ENCODE measurements at regions not wholly inside any gene's neighbourhood (a gene's known extent, or its start where the extent isn't known, plus 50 kb on each side); places are given as distances from the start of the nearest gene placed in this dataset.
"Not testable (repeated sequence)": the region's sequence is repeated elsewhere in the genome, so short reads cannot be mapped to it uniquely, and the experiment has no call there.

DNA sequence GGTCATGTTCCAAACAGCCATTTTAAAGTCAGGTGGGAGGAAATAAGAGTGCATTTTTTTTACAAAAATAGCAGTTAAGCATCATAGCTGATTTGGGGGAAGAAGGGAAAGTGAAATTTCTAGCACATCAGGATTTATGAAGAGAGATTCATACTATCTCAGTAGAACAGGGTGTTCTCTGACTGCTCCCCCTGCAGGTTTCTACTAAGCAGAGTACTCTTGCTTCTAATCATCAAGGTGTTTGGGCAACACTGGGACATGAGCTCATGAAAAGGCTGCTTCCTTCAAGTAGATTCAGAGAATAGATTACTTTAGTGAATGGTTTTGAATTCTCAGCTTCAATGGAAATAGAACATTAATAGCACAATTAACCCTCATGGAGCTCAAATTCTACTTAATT is 591.4 kb upstream of the PCDH10 start:
- DNase-seq: no peak

GRCh38 chr4:132564920-132565319 is 584.2 kb upstream of the PCDH10 start:
- DNase-seq: no peak

DNA sequence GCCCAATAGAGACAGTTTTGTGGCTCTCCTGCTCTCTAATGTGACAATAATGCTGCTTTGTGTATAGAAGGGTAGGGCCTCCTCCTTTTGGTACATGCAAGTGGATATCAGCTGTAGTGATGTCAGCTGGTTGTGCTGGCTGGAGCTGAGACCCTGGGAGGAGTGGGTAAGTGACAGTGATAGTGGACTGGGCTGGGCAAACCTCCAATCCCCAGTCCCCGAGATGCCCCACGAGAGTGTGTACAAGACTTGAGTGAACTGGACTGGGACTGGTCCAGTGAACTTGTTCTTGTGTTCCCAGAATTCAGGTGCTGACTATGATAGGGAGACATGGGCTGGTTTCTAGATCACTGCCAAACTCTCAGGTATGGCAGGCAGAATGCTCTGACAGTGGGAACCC is 583.6 kb upstream of the PCDH10 start:
- no peak for DNase-seq

DNA sequence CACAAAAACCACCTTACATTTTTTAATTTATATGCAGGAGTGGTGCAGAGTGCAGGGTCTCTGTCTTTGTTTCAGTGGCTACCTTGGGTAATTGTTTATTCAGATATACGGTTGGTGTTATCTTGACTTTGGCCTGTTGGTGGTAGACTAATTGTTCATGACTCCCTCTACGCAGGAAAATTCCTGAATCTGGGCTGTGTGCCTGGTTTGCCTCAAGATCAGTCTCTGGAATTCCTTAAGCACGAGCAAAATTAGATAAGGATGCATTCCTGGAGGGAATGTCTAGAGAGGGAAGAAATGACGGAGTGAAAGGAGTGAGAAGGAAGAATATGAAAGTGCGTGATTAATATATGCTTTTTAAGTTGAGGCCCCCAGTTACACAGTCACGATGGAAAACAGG is 576.9 kb upstream of the PCDH10 start:
- DNase-seq: no peak

- DNase-seq: no peak
Measured at GRCh38 chr4:132587626-132588025, 561.5 kb upstream of the PCDH10 start.

DNA sequence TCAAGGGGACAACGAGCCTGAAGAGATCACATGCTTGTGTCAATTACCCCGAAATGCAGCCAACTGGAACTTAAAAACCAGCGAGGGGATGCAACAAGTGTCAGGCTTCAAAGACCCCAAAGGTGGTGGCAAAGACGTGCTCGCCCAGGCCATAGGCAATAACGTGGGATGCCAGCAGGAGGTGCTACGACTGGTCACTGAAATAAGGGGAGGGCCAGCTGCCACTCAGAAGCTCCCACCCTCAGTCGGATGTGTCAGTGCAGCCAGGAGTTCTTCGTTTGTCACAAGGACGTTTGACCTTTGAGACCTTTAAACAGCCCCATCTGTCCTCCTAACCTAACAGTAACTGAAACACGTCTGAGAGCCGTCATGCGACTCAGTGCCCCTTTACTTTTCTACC is 556.8 kb upstream of the PCDH10 start:
- DNase-seq: no peak

GRCh38 chr4:132592850-132593249 is 556.2 kb upstream of the PCDH10 start:
- DNase-seq: no peak

- no peak for DNase-seq
Measured at GRCh38 chr4:132593717-132594400, 555.2 kb upstream of the PCDH10 start.

GRCh38 chr4:132596186-132596585 is 552.9 kb upstream of the PCDH10 start:
- no peak for DNase-seq

- DNase-seq: no peak
Measured at GRCh38 chr4:132605551-132605950, 543.5 kb upstream of the PCDH10 start.

GRCh38 chr4:132614682-132615081 is 534.4 kb upstream of the PCDH10 start:
- no peak for DNase-seq

DNA sequence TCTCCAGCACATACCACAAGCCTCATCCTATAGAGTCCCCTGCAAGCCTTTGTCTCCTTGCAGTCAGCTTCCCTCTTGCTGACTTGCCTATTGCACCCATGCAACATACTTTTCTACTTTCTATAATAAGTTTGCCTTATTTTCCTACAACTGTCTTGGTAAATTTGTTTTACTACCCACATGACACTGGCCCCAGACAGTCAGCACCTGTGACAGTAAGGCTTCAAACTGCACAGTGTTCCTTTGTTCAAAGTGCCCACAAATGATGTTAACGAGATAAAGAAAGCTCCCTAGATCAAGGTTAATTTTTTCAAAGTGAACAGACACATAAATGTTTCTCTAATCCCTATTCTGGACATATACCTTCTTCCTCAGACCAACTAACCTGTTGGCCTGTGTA is 529.1 kb upstream of the PCDH10 start:
- DNase-seq: no peak

GRCh38 chr4:132642016-132642817 is 506.9 kb upstream of the PCDH10 start:
- peak; percentile 49 for DNase-seq

DNA sequence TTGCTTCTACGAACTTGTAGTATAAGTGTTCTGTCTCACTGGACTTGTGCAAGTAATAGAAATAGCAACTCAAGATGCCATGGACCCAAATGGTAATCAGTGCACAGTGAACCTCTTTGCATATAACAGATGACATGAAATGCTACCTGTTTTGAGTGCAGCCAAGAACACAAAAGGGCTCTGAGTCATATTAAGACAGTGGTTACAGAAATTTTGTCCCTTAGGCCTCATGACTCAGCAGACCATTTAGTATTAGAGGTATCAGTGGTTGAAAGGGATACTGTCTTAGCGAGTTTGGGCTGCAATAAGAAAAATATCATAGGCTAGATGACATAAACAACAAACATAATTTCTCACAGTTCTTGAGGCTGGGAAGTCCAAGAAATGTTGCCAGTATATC is 502.9 kb upstream of the PCDH10 start:
- no peak for DNase-seq

DNA sequence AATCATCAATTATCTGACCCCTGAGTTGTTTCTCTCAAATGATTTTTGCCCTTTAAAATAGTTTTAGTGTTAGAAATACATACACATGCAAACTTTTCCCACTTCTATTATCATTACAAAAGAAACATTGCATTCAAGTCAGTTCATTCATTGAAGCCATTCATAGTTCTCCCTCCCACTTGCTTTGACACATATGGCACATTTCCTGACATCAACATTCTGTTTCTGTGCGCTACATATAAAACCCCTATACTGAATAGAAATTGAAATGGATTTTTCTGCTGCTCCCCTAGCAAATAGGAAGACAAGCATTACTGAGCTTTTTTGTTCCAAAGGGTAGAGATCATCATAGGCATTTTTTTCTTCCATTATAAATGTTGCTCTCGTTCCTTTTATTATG is 497.9 kb upstream of the PCDH10 start:
- no peak for DNase-seq

GRCh38 chr4:132660181-132660580 is 488.9 kb upstream of the PCDH10 start:
- DNase-seq: no peak

- no peak for DNase-seq
Measured at GRCh38 chr4:132662456-132662855, 486.6 kb upstream of the PCDH10 start.

- no peak for DNase-seq
Measured at GRCh38 chr4:132669786-132670185, 479.3 kb upstream of the PCDH10 start.

- DNase-seq: no peak
Measured at GRCh38 chr4:132670557-132670956, 478.5 kb upstream of the PCDH10 start.

DNA sequence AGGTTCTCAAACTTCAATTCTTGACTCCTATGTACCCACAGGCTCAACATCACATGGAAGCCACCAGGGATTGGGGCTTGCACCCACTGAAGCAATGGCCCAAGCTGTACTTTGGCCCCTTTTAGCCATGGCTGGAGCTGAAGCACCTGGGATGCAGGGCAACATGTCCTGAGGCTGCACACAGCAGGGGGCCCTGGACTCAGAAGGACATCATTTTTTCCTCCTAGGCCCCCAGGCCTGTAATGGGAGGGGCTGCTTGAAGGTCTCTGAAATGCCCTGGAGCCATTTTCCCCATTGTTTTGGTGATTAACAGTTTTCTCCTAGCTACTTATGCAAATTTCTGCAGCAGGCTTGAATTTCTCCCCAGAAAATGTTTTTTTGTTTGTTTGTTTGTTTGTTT is 465.1 kb upstream of the PCDH10 start:
- DNase-seq: no peak

GRCh38 chr4:132691026-132691425 is 458.1 kb upstream of the PCDH10 start:
- no peak for DNase-seq

DNA sequence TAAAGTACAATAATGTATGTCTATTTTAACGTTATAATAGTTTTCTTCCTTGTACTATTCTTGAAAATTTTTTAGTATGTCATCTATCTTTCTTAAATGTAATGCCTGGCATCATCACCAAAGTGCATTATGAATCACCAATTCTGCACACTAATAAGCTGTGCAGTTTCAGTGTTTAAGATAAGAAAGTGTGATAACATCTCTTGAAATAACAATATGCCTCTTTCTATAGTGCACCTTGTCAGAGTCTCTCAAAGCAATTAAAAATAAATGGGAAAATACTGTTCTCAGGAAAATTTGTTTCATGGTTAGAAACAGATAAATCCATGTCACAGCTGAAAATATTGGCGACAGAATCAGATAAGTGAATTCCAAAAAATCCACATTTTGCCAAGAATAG is 457.4 kb upstream of the PCDH10 start:
- no peak for DNase-seq

DNA sequence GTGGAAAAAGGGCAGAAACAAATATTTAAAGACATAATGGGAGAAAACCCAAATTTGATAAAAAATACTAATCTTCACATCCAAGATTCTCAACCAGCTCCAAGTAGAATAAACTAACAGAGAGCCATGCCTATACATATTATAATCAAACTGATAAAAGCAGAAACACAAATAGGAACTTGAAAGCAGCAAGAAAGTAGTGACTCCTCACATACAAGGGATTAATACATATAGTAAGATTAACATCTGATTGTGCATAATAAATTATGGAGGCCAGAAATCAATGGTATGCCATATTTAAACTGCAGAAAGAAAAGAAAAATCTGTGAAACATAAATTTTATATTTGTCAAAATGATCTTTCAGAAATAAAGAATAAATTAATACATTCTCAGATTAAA is 454.3 kb upstream of the PCDH10 start:
- DNase-seq: no peak

- not testable (repeated sequence) for DNase-seq
Measured at GRCh38 chr4:132697505-132697904, 451.6 kb upstream of the PCDH10 start.

DNA sequence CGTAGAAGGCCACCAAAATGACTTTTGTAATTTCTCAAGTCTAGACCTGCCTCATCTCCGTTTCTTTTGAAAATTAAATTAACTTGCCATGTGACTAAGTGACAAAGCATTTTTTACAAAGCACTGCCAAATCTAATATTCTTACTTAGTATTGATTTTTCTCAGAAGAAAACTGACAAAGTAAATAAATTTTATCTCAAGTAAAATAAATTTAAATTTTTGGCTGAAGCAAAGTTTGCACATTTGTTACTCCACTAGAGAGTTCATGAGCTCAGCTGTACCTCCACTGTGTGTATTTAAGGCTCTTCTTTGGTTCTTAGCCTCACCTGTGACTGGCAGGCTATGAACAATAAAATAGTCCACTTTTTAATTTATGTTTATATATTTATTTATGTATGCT is 441.1 kb upstream of the PCDH10 start:
- no peak for DNase-seq
